Stimulated activated CD4-positive, alpha-beta T cell treated with anti-CD3 and anti-CD28 coated beads, Interleukin-2, amount 100 ng/mL, for 24 hours (primary cell): ENCODE measurements at regions not wholly inside any gene's neighbourhood (a gene's known extent, or its start where the extent isn't known, plus 50 kb on each side); places are given as distances from the start of the nearest gene placed in this dataset.
"Not testable (repeated sequence)": the region's sequence is repeated elsewhere in the genome, so short reads cannot be mapped to it uniquely, and the experiment has no call there.

Experiments used
- DNase-seq, 2 donors: peaks; one replicate each; pipeline ENCODE4 v3.0.0-alpha.2; 2020

GRCh38 chr6:165843568-165844113, 180.6 kb upstream of the PDE10A start:
- no peak for DNase-seq

GRCh38 chr6:165843121-165843520, 180.1 kb upstream of the PDE10A start:
- no peak for DNase-seq

GRCh38 chr6:165842281-165842936, 179.4 kb upstream of the PDE10A start:
- no peak for DNase-seq

- DNase-seq = no peak
Measured at GRCh38 chr6:165841153-165841558, 178.1 kb upstream of the PDE10A start.

- no peak for DNase-seq
Measured at GRCh38 chr6:165837948-165838745, 175.1 kb upstream of the PDE10A start.

- not testable (repeated sequence) for DNase-seq
Measured at GRCh38 chr6:165836648-165837047, 173.6 kb upstream of the PDE10A start.

- no peak for DNase-seq
Measured at GRCh38 chr6:165835410-165835851, 172.4 kb upstream of the PDE10A start.

GRCh38 chr6:165834613-165835259, 171.7 kb upstream of the PDE10A start:
- DNase-seq = no peak

GRCh38 chr6:165833355-165833754, 170.3 kb upstream of the PDE10A start:
- no peak for DNase-seq

GRCh38 chr6:165831812-165832510, 168.9 kb upstream of the PDE10A start:
- DNase-seq = no peak

GRCh38 chr6:165830761-165831160, 167.7 kb upstream of the PDE10A start:
- no peak for DNase-seq

GRCh38 chr6:165829376-165829775, 166.3 kb upstream of the PDE10A start:
- no peak for DNase-seq

- DNase-seq = no peak
Measured at GRCh38 chr6:165827190-165827518, 164.1 kb upstream of the PDE10A start.

GRCh38 chr6:165826487-165827189, 163.6 kb upstream of the PDE10A start:
- DNase-seq = no peak

GRCh38 chr6:165825256-165825815, 162.3 kb upstream of the PDE10A start:
- no peak for DNase-seq

GRCh38 chr6:165823609-165824326, 160.7 kb upstream of the PDE10A start:
- no peak for DNase-seq

- DNase-seq = no peak
Measured at GRCh38 chr6:165822501-165822900, 159.5 kb upstream of the PDE10A start.

- DNase-seq = no peak
Measured at GRCh38 chr6:165821754-165822153, 158.7 kb upstream of the PDE10A start.

GRCh38 chr6:165820934-165821333, 157.9 kb upstream of the PDE10A start:
- no peak for DNase-seq

- DNase-seq = no peak
Measured at GRCh38 chr6:165820407-165820806, 157.4 kb upstream of the PDE10A start.

GRCh38 chr6:165819394-165819793, 156.4 kb upstream of the PDE10A start:
- no peak for DNase-seq
